ENCODE measurements at regions not wholly inside any gene's neighbourhood (a gene's known extent, or its start where the extent isn't known, plus 50 kb on each side); places are given as distances from the start of the nearest gene placed in this dataset.
"Not testable (repeated sequence)": the region's sequence is repeated elsewhere in the genome, so short reads cannot be mapped to it uniquely, and the experiment has no call there.

- no peak for DNase-seq
These were observed 253.0 kb upstream of the ARRDC3 start for GRCh38 chr5:91635950-91636734.

- no peak for DNase-seq
These were observed 249.8 kb upstream of the ARRDC3 start for GRCh38 chr5:91632871-91633270.

DNA sequence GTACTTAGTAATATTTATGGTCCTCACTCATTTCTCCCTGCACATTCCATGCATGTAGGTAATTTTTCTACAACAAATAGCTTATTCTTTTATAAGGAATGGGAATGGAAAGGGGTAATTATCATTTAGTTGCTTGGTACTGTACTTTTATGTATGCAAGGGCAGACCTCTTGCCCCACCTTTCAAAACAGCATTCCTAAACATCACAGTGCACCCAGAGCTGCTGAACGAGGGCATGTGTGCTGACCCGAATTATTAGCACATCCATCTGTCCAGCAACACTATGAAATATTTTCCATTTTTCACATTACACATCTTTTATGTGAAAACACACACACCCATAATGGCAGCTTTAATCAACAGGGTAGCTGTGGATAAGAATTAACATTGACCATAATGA, 228.6 kb upstream of the ARRDC3 start:
- no peak for DNase-seq

- no peak for DNase-seq
These were observed 224.6 kb upstream of the ARRDC3 start for GRCh38 chr5:91607675-91608074.

- no peak for DNase-seq
These were observed 216.7 kb upstream of the ARRDC3 start for GRCh38 chr5:91599863-91600262.

- no peak for DNase-seq
These were observed 215.1 kb upstream of the ARRDC3 start for GRCh38 chr5:91598216-91598615.

DNA sequence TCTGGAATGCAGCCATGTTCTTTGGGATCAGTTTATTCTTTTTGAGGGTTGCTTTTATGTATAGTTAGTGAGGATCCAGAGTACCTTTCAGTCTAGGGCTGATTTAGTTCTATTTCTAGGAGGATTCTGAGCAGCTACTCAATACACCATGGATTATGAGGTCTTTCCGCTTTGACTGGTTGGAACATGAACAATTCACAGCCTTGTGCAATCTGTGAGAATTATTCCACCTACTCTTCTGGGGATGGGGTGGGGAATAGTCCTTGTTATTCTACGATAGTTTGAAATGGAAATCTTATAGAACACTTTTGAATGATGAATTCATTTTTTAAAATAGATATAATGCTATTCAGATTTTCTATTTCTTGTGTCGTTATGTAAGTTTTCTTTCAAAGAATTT, 212.3 kb upstream of the ARRDC3 start:
- DNase-seq = no peak

GRCh38 chr5:91591076-91591475, 208.0 kb upstream of the ARRDC3 start:
- DNase-seq = no peak

- DNase-seq = no peak
These were observed 203.1 kb upstream of the ARRDC3 start for GRCh38 chr5:91586232-91586631.

- no peak for DNase-seq
These were observed 201.2 kb upstream of the ARRDC3 start for GRCh38 chr5:91584352-91584751.

GRCh38 chr5:91566012-91566411, 182.9 kb upstream of the ARRDC3 start:
- not testable (repeated sequence) for DNase-seq

- DNase-seq = no peak
These were observed 179.8 kb upstream of the ARRDC3 start for GRCh38 chr5:91562922-91563321.

- no peak for DNase-seq
These were observed 158.6 kb upstream of the ARRDC3 start for GRCh38 chr5:91541696-91542095.

DNA sequence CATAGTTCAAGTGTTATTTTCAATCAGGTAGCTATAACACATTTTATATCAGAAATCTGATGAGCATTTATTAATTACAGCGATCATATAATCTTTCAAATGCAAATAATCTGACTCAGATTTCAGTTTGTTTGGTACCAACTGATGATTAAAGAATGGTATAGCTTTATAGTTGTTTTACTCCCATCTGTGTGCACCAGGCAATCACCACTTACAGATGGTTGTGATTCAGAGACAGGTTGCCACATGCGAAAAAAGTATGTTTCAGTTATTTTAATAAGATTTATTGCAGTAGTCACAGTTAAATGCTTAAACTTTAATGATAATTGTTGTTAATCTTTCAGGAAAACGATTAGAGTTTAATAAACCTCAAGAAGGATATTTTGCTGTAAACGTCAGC, 155.1 kb upstream of the ARRDC3 start:
- no peak for DNase-seq

- no peak for DNase-seq
These were observed 152.4 kb upstream of the ARRDC3 start for GRCh38 chr5:91535499-91535898.

DNA sequence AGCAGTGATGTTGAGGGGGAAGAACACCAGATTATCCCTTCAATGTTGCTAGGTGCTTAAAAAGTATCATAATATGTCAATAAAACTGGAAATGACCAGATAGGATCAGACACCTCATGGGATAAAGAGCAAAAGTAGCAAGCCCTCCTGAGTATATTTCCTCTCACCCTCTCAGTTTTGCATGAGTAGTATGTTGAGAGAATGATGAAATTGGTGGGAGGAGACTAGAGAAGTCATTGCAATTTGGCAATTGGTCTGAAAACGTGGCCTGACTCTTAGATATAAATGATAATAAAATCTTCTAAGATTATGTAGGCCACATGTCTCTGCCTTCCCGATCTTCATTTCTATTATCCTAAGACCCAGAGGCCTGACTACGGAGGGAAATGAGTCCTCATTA, 151.2 kb upstream of the ARRDC3 start:
- no peak for DNase-seq

GRCh38 chr5:91532779-91533178, 149.7 kb upstream of the ARRDC3 start:
- no peak for DNase-seq

DNA sequence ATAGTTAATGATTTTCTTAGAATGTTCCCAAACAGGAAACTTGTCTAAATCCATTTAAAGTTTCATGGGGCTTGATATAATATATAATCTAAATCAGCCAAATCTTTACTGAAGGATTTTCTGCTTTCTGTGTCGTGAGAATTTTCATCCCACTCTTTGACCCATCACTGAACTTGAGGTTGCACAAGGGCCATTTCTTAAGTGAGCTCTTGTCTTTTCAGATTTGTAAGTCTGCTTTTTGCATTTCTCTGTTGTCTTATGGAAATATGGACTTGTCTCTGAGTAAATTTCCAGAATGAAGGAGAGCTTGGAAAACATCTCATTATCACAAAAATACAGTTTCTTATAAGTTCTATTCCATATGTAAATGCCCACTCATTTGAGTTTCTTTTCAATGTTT, 149.2 kb upstream of the ARRDC3 start:
- no peak for DNase-seq

DNA sequence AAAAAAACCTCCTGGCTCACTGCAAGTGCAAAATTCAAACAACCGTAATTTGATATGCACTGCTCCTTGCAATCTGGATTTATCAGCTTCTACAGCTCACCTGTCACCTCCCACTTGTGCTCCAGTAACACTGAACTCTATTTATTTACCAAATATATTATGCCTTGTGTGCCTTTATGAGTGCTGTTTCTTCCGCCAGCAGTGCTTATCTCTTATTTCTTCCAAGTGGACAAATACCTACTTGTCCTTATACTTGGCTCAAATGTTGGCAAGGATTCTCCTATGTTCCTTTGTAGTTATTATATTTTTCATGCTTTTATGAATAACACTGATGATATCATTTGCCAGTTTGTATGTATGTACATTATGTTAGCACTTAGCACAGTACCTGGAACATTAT, 145.7 kb upstream of the ARRDC3 start:
- no peak for DNase-seq

- no peak for DNase-seq
These were observed 138.7 kb upstream of the ARRDC3 start for GRCh38 chr5:91521785-91522184.

DNA sequence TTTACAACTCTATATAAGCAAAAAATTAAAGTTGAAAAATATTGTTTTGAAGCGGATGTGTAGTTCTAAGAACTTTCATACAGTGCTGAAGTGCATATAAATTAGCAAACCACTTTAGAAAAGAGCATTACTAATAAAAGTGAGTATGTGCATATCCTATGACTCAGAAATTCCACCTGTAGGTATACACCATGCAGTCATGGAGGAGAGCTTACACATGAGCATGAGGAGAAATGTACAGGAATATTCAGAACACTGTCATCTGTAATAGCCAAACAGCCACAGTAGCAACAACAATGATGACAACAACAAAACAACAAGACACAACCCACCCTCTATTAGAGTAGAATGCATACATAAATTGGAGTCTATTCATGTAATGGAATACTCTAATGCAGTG, 138.2 kb upstream of the ARRDC3 start:
- no peak for DNase-seq

DNA sequence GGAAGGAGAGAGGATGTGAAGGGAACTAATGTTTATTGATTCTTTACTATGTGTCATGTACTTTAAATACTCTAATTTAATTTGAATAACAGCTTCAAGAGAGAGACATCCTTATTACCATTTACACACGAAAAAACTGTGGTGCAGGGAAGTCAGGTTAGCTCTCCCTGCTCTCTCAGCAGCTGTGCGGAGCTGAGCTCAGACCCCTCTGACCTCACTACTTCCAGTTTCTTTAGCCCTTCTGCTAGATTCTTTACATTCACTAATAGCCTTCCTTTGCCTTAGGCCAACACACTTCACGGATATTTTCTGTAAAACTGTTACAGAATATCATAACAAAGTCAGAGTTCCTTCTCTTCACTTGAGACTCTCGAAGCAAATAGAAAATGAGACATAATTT, 131.3 kb upstream of the ARRDC3 start:
- DNase-seq = no peak

DNA sequence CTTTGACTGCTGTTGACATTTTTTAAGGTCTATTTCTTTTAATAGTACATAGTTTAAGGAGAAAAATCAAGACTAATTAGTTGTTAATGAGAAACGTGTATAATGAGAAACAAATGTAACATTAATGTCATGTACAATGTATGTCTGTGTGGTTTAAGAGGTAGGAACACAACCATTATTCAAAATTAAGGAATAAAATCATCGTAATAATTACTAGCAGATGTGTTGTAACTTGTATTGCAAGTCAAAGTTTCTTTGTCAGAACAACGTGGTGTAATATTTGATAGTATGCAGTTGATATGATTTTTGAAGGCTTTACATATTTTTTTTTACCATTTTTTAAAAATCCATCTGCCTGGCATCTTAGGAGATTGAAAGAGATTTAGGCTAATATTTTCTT, 120.2 kb upstream of the ARRDC3 start:
- no peak for DNase-seq

DNA sequence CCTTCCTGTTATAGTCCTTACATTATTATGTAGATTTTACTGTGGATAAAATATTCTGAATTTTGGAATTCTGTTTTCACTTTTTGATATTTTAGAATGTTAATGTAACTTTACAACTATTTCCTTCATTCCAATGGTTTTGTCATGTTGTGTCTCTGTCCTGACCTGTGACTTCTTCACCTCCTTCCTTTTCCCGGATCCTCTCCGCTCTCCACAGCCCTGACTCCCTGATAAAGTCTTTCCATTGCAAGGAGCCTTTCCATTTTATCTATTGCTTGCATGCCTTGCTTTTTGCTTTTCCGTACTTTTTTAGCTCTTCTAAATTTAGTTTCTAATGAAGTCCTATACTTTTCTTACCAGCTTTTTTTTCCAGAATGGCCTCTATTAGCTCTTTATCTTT, 117.6 kb upstream of the ARRDC3 start:
- DNase-seq = no peak

DNA sequence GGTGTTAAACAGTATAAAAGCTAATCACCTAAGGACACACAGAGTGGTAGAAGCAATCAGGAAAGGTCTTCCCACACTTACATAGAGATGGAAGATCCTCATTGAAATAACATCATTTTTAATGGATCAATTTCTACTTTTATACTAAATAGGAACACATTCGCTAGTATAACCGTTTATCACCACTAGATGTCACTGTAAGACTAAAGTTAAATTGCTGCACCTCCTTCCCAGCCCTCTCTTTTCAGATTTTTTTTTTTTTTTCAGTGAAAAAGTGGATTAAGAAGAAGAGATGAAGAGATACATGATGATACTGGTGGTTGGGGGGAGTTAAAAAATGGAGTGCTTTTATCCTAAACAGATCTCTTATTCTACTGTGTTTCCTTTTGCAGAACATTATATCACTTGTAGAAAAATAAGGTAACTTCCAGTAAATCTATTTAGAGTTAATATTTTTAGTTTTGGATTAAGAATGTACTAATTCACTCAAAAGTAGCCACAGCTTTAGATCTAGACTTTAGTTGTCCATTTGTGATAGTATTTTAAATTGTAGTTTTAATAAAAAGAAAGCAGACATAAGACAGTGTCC, 116.9 kb upstream of the ARRDC3 start:
- DNase-seq = no peak

All from activated CD8-positive, alpha-beta memory T cell treated with anti-CD3 and anti-CD28 coated beads, Interleukin-2, amount 50 U/mL, for 4 hours (primary cell).